ENCODE measurements at regions not wholly inside any gene's neighbourhood (a gene's known extent, or its start where the extent isn't known, plus 50 kb on each side); places are given as distances from the start of the nearest gene placed in this dataset.

DNA sequence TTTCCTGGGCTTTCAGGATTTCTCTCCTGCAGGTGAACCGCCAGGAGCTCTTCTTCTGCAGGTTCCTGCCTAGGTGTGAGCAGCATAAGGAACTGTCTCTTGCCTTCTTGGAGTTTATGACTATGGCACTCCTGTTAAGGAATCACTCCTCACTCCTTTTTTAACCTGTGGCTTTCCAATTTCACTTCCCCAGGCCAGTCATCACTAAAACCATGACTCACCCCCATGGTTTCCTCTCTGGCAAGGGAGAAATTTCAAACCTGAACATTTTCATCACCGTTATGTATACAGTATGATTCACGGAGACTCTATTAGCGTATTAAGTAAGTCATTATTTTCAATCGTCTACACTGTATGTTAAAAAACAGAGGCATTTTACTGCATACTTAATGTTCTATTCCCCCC lies 78.2 kb upstream of the ARID1B start:
- no peaks in the 10 kb centered on the region for H3K27me3 ChIP-seq (replicated peaks; ENCODE audit: insufficient read depth)
- TF ChIP-seq, protein P1, sequence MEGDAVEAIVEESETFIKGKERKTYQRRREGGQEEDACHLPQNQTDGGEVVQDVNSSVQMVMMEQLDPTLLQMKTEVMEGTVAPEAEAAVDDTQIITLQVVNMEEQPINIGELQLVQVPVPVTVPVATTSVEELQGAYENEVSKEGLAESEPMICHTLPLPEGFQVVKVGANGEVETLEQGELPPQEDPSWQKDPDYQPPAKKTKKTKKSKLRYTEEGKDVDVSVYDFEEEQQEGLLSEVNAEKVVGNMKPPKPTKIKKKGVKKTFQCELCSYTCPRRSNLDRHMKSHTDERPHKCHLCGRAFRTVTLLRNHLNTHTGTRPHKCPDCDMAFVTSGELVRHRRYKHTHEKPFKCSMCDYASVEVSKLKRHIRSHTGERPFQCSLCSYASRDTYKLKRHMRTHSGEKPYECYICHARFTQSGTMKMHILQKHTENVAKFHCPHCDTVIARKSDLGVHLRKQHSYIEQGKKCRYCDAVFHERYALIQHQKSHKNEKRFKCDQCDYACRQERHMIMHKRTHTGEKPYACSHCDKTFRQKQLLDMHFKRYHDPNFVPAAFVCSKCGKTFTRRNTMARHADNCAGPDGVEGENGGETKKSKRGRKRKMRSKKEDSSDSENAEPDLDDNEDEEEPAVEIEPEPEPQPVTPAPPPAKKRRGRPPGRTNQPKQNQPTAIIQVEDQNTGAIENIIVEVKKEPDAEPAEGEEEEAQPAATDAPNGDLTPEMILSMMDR (IDR thresholded peaks at IDR 0.05) = no peak
- no peak for TF ChIP-seq POLR2A (IDR thresholded peaks at IDR 0.05)
- no peak for TF ChIP-seq POLR2AphosphoS5 (IDR thresholded peaks at IDR 0.05)

DNA sequence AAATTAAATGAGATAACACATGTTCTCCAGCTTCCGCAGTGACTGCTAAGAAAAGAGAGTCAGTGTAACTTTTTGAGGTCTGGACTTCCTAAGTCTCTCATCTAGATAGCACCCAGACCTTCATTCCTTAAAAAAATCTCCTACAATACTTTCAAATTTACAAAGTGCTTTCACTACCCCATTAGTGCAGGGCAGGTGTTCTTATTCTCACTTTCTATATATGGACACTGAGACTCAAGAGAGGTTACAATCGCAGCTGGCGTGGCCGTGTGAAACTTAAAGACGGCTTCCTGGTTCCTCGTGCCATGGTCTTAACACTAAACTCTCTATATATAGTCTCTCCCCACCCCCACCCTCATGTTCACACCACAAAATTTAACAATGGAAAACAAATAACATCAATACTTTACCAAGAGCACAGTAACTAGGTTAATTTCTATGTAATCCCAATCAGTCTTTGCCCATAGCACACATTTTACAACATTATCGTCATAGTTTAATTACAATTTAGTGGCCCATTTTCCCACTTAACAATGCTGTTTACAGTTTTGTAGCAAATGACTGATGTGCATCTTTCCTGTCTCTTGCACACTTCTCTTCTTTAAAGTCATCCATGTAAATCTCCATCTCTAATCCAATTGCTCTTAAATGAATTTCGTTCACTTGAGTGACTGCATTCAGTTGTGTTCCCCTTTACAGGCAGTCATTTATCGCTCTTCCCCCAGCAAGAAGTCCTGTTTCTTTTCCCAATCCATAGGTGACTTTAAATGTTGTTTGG lies 78.8 kb upstream of the ARID1B start:
- no peaks in the 10 kb centered on the region for H3K36me3 ChIP-seq
- intact Hi-C loops (cut with DNase I) = no loop called here
- TF ChIP-seq POLR2A (IDR thresholded peaks at IDR 0.05) (no peak), POLR2AphosphoS5 (IDR thresholded peaks at IDR 0.05) (no peak)
- TF ChIP-seq, protein P1 (IDR thresholded peaks at IDR 0.05) = no peak
- no peak for DNase-seq (ENCODE audit: low spot score)
- H3K4me3 ChIP-seq = no peak overlapping the region
- no peak overlapping the region for H3K27ac ChIP-seq
- no peaks in the 10 kb centered on the region for H3K9me3 ChIP-seq
- no peaks in the 10 kb centered on the region for H3K4me1 ChIP-seq (replicated peaks)
- H3K27me3 ChIP-seq (replicated peaks; ENCODE audit: insufficient read depth) = no peaks in the 10 kb centered on the region
- WGBS = 87% methylated on average over 9 of the region's 9 CpGs

More for the DNA sequence above, 78.2 kb upstream of the ARID1B start:
- H3K27ac ChIP-seq = no peak overlapping the region
- H3K4me3 ChIP-seq = no peak overlapping the region
- no peaks in the 10 kb centered on the region for H3K9me3 ChIP-seq
- H3K4me1 ChIP-seq (replicated peaks) = no peaks in the 10 kb centered on the region
- intact Hi-C loops (cut with DNase I) = no loop called here
- 80% methylated on average over 5 of the region's 5 CpGs for WGBS
- H3K36me3 ChIP-seq = no peaks in the 10 kb centered on the region
- DNase-seq (ENCODE audit: low spot score) = no peak

DNA sequence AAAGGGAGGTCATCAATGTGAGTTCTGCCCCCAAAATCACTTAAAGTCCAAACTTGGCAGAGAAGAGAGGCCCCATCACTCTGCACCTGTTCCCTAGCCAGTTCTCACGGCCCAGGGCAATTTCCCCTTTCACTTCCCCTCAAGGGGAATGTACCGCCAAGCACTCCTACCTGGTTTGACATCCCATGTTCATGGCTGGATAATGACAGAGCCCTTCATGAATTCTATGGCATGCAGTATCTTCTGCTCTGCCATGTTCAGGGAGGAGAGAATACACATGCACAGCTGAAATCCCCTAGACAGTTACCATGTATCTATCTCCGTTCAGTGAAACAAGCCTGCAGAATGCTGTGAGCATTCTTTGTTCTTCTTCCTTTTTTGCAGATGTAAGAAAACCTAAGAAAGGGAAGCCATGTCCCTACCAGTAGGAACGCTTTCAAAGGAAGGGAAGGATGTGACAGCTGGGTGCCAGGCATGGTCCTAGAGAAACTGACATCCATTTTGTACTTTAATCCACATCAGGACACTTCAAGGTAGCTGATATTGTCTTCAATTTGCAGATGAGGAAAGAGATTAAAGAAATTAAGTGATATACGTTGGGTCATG lies 79.8 kb upstream of the ARID1B start:
- Histone ChIP-seq H3K4me1 (replicated peaks) (no peaks in the 10 kb centered on the region), H3K27ac (no peak overlapping the region), H3K36me3 (no peaks in the 10 kb centered on the region), H3K4me3 (no peak overlapping the region), H3K9me3 (no peaks in the 10 kb centered on the region), H3K27me3 (replicated peaks; ENCODE audit: insufficient read depth) (no peaks in the 10 kb centered on the region)
- 84% methylated on average over 5 of the region's 5 CpGs for WGBS
- DNase-seq (ENCODE audit: low spot score) = no peak
- TF ChIP-seq, protein P1 (IDR thresholded peaks at IDR 0.05) = no peak
- TF ChIP-seq POLR2A (IDR thresholded peaks at IDR 0.05) = no peak
- TF ChIP-seq POLR2AphosphoS5 (IDR thresholded peaks at IDR 0.05) = no peak
- intact Hi-C loops (cut with DNase I) = no loop called here

DNA sequence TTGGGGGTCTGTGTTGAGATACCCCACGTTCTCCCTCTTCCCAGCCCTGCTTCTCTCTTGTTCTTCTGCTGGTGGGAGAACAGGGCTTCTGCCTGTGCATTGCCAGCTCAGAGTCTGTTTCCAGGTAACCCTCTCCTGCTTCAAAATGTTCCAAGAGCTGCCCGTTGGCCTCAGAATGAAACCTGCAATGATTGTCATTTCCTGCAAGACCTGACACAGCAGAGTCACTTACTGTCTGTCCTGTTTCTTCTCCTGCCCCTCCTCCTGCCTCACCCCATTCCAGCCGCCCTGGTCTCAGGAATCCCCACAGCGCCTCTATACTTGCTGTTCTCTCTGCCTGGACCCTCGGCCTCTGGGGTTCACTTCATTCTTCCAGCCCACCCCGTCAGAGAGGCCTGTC lies 81.4 kb upstream of the ARID1B start:
- TF ChIP-seq POLR2AphosphoS5 (IDR thresholded peaks at IDR 0.05) = no peak
- TF ChIP-seq POLR2A (IDR thresholded peaks at IDR 0.05) = no peak
- TF ChIP-seq, protein P1 (IDR thresholded peaks at IDR 0.05) = no peak
- intact Hi-C loops (cut with DNase I) = no loop called here
- Histone ChIP-seq H3K4me1 (replicated peaks) (no peaks in the 10 kb centered on the region), H3K4me3 (no peak overlapping the region), H3K9me3 (no peaks in the 10 kb centered on the region), H3K36me3 (no peaks in the 10 kb centered on the region), H3K27ac (no peak overlapping the region), H3K27me3 (replicated peaks; ENCODE audit: insufficient read depth) (no peaks in the 10 kb centered on the region)
- no peak for DNase-seq (ENCODE audit: low spot score)
- 72% methylated on average over 6 of the region's 6 CpGs for WGBS

DNA sequence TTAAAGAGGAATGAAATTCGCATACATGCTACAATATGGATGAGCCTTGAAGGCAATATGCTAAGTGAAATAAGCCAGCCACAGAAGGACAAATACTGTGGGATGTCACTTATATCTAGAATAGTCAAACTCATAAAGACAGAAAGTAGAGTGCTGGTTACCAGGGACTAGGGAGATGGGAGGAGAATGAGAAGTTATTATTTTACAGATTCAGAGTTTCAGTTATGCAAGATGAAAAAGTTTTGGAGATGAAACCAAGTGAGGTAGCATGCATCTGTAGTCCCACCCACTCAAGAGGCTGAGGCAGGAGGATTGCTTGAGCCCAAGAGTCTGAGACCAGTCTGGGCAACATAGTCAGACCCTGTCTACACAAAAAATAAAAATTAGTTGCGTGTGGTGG lies 82.5 kb upstream of the ARID1B start:
- no peaks in the 10 kb centered on the region for H3K4me1 ChIP-seq (replicated peaks)
- TF ChIP-seq POLR2AphosphoS5 (IDR thresholded peaks at IDR 0.05) (no peak), POLR2A (IDR thresholded peaks at IDR 0.05) (no peak)
- TF ChIP-seq, protein P1 (IDR thresholded peaks at IDR 0.05) = no peak
- H3K27ac ChIP-seq = no peak overlapping the region
- no peaks in the 10 kb centered on the region for H3K36me3 ChIP-seq
- no peak overlapping the region for H3K4me3 ChIP-seq
- no peak for DNase-seq (ENCODE audit: low spot score)
- H3K27me3 ChIP-seq (replicated peaks; ENCODE audit: insufficient read depth) = no peaks in the 10 kb centered on the region
- intact Hi-C loops (cut with DNase I) = no loop called here
- no peaks in the 10 kb centered on the region for H3K9me3 ChIP-seq
- WGBS = 98% methylated on average over 2 of the region's 2 CpGs

Measured in prostate gland (tissue), 2 donors.